HG03064 (cell line): ENCODE measurements at regions not wholly inside any gene's neighbourhood (a gene's known extent, or its start where the extent isn't known, plus 50 kb on each side); places are given as distances from the start of the nearest gene placed in this dataset.
"Not testable (repeated sequence)": the region's sequence is repeated elsewhere in the genome, so short reads cannot be mapped to it uniquely, and the experiment has no call there.

ENCODE experiments used
- ATAC-seq: cut with Tn5 transposase; IDR thresholded peaks from one replicate; pipeline ENCODE4 v1.9.1; 2021; ENCODE audit warnings: low read depth; ENCODE audit not compliant: unreplicated experiment

GRCh38 chr1:208681878-208682663, 437.9 kb upstream of the PLXNA2 start:
- no peak for ATAC-seq

DNA sequence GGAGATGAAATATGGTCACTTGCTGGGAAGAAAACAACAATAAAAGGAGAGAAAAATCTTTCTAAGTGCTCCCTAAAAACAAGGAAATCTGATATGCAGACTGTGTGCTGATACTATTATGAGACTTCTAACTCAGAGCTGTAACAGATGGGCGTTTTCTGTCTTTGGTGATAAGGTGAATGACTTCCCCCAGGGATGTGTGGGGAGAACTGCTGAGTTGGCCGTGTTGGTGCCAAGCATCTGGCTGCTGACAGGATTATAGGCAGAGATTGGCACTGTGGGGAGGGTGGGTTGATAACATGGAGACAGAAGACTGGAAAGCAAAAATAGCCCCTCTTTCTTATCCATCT, 438.5 kb upstream of the PLXNA2 start:
- no peak for ATAC-seq

GRCh38 chr1:208683141-208683540, 439.0 kb upstream of the PLXNA2 start:
- ATAC-seq, result no peak

- ATAC-seq, result no peak
Observed at GRCh38 chr1:208684192-208684591, 440.0 kb upstream of the PLXNA2 start.

- no peak for ATAC-seq
Observed at GRCh38 chr1:208686592-208686991, 442.4 kb upstream of the PLXNA2 start.

GRCh38 chr1:208688656-208689315, 444.6 kb upstream of the PLXNA2 start:
- no peak for ATAC-seq

DNA sequence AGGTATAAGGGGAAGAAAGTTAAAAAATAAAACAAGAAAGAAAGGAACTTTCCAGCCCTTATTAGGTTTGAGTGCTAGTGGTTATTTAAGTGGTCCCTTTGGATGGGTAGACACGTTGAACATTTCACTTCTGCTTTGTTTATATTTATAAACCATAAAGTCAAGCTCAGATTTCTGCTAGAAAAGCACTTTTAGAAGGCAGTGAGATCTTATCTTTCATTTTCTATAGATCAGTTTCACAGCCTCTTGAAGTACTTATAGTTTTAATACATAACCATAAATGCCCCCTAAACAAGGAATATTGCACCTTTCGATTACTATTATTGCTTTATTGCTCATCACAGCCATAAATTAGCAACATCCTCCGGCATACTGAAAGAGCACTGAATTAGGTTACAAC, 446.8 kb upstream of the PLXNA2 start:
- no peak for ATAC-seq

DNA sequence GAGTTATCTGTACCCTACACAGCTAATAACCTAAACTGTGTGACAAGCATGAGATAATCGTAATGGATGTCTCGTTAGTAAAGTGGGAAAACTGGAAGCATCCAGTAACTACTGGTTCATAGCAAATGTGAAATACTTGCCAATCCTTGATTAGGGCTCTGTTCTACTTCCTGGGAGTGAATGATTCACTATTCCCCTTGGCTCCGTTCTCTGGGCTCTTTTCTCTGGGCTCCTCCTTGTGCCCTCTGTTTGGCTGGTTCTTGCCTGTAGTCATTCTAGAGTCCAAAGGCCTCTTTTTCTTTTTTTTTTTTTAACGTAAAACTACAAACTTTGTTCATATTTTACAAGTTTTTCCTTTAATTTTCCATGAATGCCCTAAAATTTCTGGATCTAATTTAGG, 465.8 kb upstream of the PLXNA2 start:
- no peak for ATAC-seq

DNA sequence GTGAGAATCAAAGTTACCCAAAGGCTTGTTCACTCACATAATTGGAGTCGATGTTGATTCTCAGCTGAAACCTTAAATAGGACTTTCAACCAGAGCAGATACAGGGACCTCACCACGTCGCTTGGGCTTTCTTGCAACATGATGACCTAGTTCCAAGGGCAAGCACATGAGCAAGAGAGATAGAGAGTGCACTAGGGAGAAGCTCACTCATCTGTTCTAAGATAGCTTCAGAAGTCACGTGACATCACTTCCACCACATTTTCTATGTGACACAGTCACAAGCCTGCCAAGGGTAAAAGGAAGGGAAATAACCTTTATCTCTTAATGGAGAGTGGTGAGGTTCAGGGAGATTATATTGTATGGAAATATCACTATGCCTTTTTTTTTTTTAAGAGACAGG, 470.1 kb upstream of the PLXNA2 start:
- no peak for ATAC-seq

GRCh38 chr1:208717525-208717924, 473.3 kb upstream of the PLXNA2 start:
- ATAC-seq, result no peak

- no peak for ATAC-seq
Observed at GRCh38 chr1:208722592-208722991, 478.4 kb upstream of the PLXNA2 start.

GRCh38 chr1:208724079-208724478, 479.9 kb upstream of the PLXNA2 start:
- no peak for ATAC-seq

GRCh38 chr1:208728815-208729214, 484.6 kb upstream of the PLXNA2 start:
- no peak for ATAC-seq

- ATAC-seq, result peak; percentile 93
Observed at GRCh38 chr1:208731981-208732821, 488.0 kb upstream of the PLXNA2 start.

- no peak for ATAC-seq
Observed at GRCh38 chr1:208737161-208737560, 493.0 kb upstream of the PLXNA2 start.

- no peak for ATAC-seq
Observed at GRCh38 chr1:208737922-208738321, 493.7 kb upstream of the PLXNA2 start.

- not testable (repeated sequence) for ATAC-seq
Observed at GRCh38 chr1:208739636-208740035, 495.5 kb upstream of the PLXNA2 start.

GRCh38 chr1:208741296-208741695, 497.1 kb upstream of the PLXNA2 start:
- ATAC-seq, result no peak

- no peak for ATAC-seq
Observed at GRCh38 chr1:208743361-208743760, 499.2 kb upstream of the PLXNA2 start.

- no peak for ATAC-seq
Observed at GRCh38 chr1:208747979-208748378, 503.8 kb upstream of the PLXNA2 start.

GRCh38 chr1:208748387-208749165, 504.4 kb upstream of the PLXNA2 start:
- ATAC-seq, result no peak
